Esophagus muscularis mucosa (tissue), 4 donors: ENCODE measurements at regions not wholly inside any gene's neighbourhood (a gene's known extent, or its start where the extent isn't known, plus 50 kb on each side); places are given as distances from the start of the nearest gene placed in this dataset.

Source experiments
- CTCF ChIP-seq, 3 experiments: fragments of 200-600 bp in 2 of 3; fragments of 450-650 bp in 1 of 3; sonication (generic) in 2 of 3; IDR thresholded peaks; one replicate each; pipeline ENCODE4 v1.5.1; 2017 to 2019; ENCODE audit warnings: antibody characterized with exemption in 3 of 3, mild to moderate bottlenecking in 2 of 3, moderate library complexity in 1 of 3
- EP300 ChIP-seq: sonication (generic); formaldehyde crosslinking; IDR thresholded peaks from one replicate; pipeline ENCODE4 v1.6.1; 2017; ENCODE audit warnings: antibody characterized with exemption
- POLR2A ChIP-seq: fragments of 450-650 bp; IDR thresholded peaks from one replicate; pipeline ENCODE4 v1.6.1; 2017; ENCODE audit warnings: antibody characterized with exemption, moderate library complexity, mild to moderate bottlenecking, low read depth
- POLR2AphosphoS5 ChIP-seq, 2 donors: sonication (generic); formaldehyde crosslinking; IDR thresholded peaks; one replicate each; pipeline ENCODE4 v1.6.1; 2017; ENCODE audit warnings: antibody characterized with exemption in 2 of 2

GRCh38 chr6:33927112-33927511 lies 123.3 kb upstream of the MLN start:
- TF ChIP-seq CTCF (IDR thresholded peaks at IDR 0.05) (no peak), POLR2AphosphoS5 (IDR thresholded peaks at IDR 0.05) (no peak), POLR2A (no peak), EP300 (no peak)
